Left kidney (tissue), 1 donor: ENCODE measurements at regions not wholly inside any gene's neighbourhood (a gene's known extent, or its start where the extent isn't known, plus 50 kb on each side); places are given as distances from the start of the nearest gene placed in this dataset.
A peak's percentile ranks its signal among the peaks of the same experiment; 100 is the strongest.
"Not testable (repeated sequence)": the region's sequence is repeated elsewhere in the genome, so short reads cannot be mapped to it uniquely, and the experiment has no call there.

Experiments
- DNase-seq: peaks from one replicate; pipeline ENCODE4 v3.0.0-alpha.2; 2013

DNA sequence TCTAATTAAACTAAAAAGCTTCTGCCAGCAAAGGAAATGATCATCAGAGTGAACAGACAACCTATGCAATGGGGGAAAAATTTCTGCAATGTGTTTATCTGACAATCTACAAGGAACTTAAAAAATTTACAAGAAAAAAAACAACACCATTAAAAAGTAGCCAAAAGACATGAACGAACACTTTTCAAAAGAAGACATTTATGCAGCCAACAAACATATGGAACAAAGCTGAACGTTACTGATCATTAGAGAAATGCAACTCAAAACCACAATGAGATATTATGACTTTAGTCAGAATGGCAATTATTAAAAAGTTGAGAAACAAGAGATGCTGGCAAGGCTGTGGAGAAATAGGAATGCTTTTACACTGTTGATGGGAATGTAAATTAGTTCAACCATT lies 530.4 kb upstream of the DAB2 start:
- no peak for DNase-seq

DNA sequence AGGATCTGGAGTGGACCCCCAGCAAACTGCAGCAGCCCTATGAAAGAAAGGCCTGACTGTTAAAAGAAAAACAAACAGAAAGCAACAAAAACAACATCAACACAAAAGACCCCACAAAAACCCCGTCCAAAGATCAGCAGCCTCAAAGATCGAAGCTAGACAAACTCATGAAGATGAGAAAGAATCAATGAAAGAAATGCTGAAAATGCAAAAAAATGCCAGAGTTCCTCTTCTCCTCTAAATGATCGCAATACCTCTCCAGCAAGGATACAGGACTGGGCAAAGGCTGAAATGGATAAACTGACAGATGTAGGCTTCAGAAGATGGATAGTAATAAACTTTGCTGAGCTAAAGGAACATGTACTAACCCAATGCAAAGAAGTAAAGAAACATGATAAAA lies 526.3 kb upstream of the DAB2 start:
- no peak for DNase-seq

DNA sequence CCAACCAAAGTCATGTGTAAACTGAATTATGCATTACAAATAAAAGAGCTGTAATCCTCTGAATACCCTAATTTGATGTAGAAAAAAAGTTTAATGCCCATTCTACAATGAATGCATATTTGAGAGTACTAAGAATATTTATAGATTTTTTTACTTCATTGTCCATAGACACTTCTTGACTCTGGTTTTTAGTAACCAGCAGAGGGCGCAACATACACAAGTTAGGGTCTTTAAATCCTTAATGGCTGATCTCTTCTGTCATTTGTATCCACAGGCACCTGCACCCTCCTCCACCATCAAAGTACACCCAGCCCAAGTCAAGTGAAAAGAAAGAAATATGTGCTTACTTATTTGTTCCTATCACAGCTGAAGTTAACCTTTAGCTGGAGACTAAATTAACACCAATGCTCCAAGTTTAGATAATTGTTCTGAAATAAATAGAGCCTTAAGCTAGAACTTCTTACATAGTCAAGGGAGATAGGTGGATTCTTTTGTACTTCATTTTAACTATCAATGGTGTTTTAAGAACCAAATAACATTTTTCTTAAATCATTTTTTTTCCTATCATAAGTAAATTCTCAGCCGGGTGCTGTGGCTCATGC lies 524.2 kb upstream of the DAB2 start:
- DNase-seq, result peak; percentile 68

GRCh38 chr5:39948341-39948740 lies 523.6 kb upstream of the DAB2 start:
- no peak for DNase-seq

- DNase-seq, result no peak
Measured at GRCh38 chr5:39947657-39948056, 522.9 kb upstream of the DAB2 start.

GRCh38 chr5:39946356-39947045 lies 521.7 kb upstream of the DAB2 start:
- no peak for DNase-seq

DNA sequence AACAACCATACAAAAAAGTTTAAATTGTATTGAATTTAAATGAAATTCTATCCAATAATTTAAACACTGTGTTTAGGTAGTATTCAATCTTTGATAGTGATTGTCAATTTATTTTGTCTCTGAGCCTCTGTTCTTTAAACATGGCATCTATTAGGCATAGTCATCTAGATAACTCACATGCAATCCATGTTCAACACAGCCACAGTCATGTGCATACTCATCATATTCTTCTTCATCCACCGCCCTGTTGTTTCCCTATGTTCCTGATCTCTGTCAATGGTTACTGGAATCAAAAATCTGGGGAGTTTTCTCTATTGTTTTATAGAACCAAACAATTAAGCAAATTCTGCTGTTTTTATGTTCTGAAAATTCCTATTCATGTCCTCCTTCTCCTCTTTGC lies 521.1 kb upstream of the DAB2 start:
- DNase-seq, result no peak

- DNase-seq, result no peak
Measured at GRCh38 chr5:39943811-39944210, 519.0 kb upstream of the DAB2 start.

- DNase-seq, result no peak
Measured at GRCh38 chr5:39942606-39943005, 517.8 kb upstream of the DAB2 start.

DNA sequence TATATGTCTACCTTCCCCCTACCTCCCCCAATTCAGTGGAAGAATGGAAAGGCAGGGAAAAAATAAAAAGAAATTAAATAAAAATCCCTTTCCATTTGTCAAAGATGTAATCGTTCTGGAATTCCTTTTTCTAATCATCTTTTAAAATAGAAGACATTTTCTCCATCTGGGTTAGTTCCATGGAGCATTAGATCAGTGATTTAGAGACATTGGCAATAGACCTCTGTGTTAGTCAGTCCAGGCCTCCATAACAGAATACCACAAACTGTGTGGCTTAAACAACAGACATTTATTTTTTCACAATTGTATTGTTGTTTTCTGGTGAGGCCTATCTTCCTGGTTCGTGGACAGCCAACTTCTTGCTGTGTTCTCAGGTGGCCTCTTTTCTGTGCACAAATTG lies 516.6 kb upstream of the DAB2 start:
- DNase-seq, result no peak

- no peak for DNase-seq
Measured at GRCh38 chr5:39934830-39935229, 510.1 kb upstream of the DAB2 start.

GRCh38 chr5:39933061-39933460 lies 508.3 kb upstream of the DAB2 start:
- DNase-seq, result no peak

GRCh38 chr5:39928709-39929108 lies 503.9 kb upstream of the DAB2 start:
- no peak for DNase-seq

- DNase-seq, result no peak
Measured at GRCh38 chr5:39919876-39920275, 495.1 kb upstream of the DAB2 start.

GRCh38 chr5:39912906-39913305 lies 488.1 kb upstream of the DAB2 start:
- DNase-seq, result peak; percentile 10

DNA sequence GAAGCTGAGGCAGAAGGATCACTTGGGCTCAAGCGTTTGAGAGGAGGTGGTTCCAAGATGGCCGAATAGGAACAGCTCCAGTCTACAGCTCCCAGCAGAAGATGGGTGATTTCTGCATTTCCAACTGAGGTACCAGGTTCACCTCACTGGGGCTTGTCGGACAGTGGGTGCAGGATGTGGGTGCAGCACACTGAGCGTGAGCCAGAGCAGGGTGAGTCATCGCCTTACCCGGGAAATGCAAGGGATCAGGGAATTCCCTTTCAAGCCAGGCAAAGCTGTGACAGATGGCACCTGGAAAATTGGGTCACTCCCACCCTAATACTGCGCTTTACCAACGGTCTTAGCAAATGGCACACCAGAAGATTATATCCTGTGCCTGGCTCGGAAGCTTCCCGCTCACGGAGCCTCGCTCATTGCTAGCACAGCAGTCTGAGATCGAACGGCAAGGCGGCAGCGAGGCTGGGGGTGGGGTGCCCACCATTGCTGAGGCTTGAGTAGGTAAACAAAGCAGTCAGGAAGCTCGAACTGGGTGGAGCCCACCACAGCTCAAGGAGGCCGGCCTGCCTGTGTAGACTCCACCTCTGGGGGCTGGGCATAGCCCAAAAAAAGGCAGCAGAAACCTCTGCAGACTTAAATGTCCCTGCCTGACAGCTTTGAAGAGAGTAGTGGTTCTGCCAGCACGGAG lies 482.6 kb upstream of the DAB2 start:
- DNase-seq, result not testable (repeated sequence)

DNA sequence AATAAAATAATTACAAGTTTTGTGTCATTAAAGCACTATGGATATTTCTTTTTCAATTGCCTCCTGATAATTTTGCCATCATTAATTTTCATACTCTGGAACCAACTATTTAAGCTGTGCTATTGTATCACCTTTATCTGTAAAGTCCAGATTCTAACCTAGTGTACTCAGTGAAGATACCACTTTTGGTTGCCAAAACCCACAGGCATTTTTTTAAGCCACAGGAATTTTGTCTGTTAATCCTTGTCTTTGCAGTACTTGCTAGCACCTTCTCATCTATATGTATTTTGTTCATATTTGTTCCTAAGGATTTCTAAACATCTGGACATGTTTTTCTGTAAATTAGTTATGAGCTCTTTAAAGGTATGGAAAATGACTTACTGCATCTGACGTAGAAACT lies 481.4 kb upstream of the DAB2 start:
- no peak for DNase-seq

GRCh38 chr5:39905356-39905755 lies 480.6 kb upstream of the DAB2 start:
- DNase-seq, result no peak

DNA sequence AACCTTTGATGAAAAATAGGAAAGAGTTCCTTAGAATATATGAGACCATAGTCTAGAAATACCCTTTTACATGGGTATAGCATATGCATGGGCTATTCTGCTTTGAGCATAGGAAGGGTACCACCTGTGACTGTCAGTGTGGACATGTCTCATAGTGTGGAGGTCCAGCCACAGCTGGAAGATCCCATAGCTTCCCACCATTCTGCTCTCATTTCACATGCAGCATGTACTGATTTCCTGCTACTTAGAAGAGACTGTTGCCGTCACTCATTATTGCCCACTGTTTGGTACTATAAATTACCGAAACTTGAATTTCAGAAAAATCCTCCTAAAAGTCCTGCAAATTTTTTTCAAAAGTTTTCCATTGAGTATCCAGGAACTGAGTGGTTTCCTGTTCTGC lies 477.8 kb upstream of the DAB2 start:
- no peak for DNase-seq

DNA sequence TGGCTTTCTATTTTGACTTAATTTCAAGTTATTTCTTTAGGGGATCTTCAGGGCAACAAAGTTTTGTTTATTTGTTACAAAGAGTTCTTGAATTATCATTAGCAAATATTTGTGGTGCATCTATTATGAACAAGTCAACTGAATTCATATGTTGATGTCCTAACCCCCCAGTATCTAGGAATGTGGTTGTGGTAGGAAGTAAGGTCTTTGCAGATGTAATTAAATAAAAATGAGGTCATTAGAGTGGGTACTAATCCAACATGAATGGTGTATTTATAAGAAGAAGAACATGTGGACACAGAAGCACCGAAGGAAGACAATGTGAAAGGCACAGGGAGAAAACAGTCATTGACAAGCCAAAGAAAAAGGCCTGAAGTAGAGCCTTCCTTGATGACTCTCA lies 474.0 kb upstream of the DAB2 start:
- DNase-seq, result no peak

DNA sequence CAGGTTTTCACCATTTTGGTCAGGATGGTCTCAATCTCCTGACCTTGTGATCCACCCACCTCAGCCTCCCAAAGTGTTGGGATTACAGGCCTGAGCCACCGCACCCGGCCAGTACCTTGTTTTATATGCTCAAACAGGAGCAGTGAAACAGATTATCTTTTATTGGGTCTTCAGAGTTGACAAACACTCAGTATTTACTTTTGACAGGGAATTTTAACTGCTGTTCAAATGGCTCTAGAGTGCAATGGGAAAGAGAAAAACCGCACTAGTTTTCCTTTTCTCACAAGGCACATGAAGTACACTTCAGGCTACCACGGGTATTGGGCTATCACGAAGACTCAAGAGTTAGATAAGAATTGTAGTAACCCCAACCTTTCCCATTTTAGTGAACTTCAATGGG lies 471.9 kb upstream of the DAB2 start:
- DNase-seq, result no peak

- no peak for DNase-seq
Measured at GRCh38 chr5:39896104-39896503, 471.3 kb upstream of the DAB2 start.

GRCh38 chr5:39892708-39893107 lies 467.9 kb upstream of the DAB2 start:
- no peak for DNase-seq

- no peak for DNase-seq
Measured at GRCh38 chr5:39891376-39891775, 466.6 kb upstream of the DAB2 start.
